T-helper 2 cell treated with Interferon-gamma antibody and Interleukin-4, amounts not matched to agents 5 μg/mL and 100 μg/mL, for 36 hours (primary cell): ENCODE measurements at regions not wholly inside any gene's neighbourhood (a gene's known extent, or its start where the extent isn't known, plus 50 kb on each side); places are given as distances from the start of the nearest gene placed in this dataset.

Experiments
- DNase-seq: peaks from one replicate; pipeline ENCODE4 v3.0.0; 2021; ENCODE audit warnings: low spot score
- H3K27ac Mint-ChIP-seq: one replicate; pipeline ENCODE4 v1.8.0; 2021; ENCODE audit warnings: mild to moderate bottlenecking, mixed read lengths
- H3K27me3 Mint-ChIP-seq: one replicate; pipeline ENCODE4 v1.8.0; 2021; ENCODE audit warnings: low read depth, mixed read lengths
- H3K36me3 Mint-ChIP-seq: one replicate; pipeline ENCODE4 v1.8.0; 2021; ENCODE audit warnings: low read depth, mixed read lengths
- H3K4me1 Mint-ChIP-seq: one replicate; pipeline ENCODE4 v1.8.0; 2021; ENCODE audit warnings: low read depth, mixed read lengths
- H3K4me3 Mint-ChIP-seq: one replicate; pipeline ENCODE4 v1.8.0; 2022; ENCODE audit warnings: mild to moderate bottlenecking, moderate library complexity, mixed read lengths
- H3K9me3 Mint-ChIP-seq: one replicate; pipeline ENCODE4 v1.8.0; 2021; ENCODE audit warnings: mixed read lengths

- no peak overlapping the region for H3K4me3 Mint-ChIP-seq
- no peak for DNase-seq
- H3K9me3 Mint-ChIP-seq = peaks cover 10% of the 10 kb centered on the region
- H3K27me3 Mint-ChIP-seq = no peaks in the 10 kb centered on the region
- H3K27ac Mint-ChIP-seq = no peak overlapping the region
- H3K4me1 Mint-ChIP-seq = no peaks in the 10 kb centered on the region
- no peaks in the 10 kb centered on the region for H3K36me3 Mint-ChIP-seq
These were observed 1303.8 kb upstream of the ADGRB3 start for GRCh38 chr6:67331304-67331703.

GRCh38 chr6:67328269-67328668 is 1306.8 kb upstream of the ADGRB3 start:
- no peak overlapping the region for H3K27ac Mint-ChIP-seq
- peaks cover 16% of the 10 kb centered on the region for H3K9me3 Mint-ChIP-seq
- H3K4me3 Mint-ChIP-seq = no peak overlapping the region
- H3K4me1 Mint-ChIP-seq = no peaks in the 10 kb centered on the region
- no peak for DNase-seq
- no peaks in the 10 kb centered on the region for H3K36me3 Mint-ChIP-seq
- no peaks in the 10 kb centered on the region for H3K27me3 Mint-ChIP-seq

- Mint-ChIP-seq H3K4me1 (no peaks in the 10 kb centered on the region), H3K9me3 (peaks cover 32% of the 10 kb centered on the region), H3K4me3 (no peak overlapping the region), H3K27ac (no peak overlapping the region), H3K27me3 (no peaks in the 10 kb centered on the region), H3K36me3 (no peaks in the 10 kb centered on the region)
- DNase-seq = no peak
These were observed 1334.5 kb upstream of the ADGRB3 start for GRCh38 chr6:67300430-67301040.

GRCh38 chr6:67292169-67292568 is 1342.9 kb upstream of the ADGRB3 start:
- H3K36me3 Mint-ChIP-seq = no peaks in the 10 kb centered on the region
- no peaks in the 10 kb centered on the region for H3K27me3 Mint-ChIP-seq
- DNase-seq = no peak
- no peak overlapping the region for H3K4me3 Mint-ChIP-seq
- peaks cover 12% of the 10 kb centered on the region for H3K9me3 Mint-ChIP-seq
- H3K27ac Mint-ChIP-seq = no peak overlapping the region
- no peaks in the 10 kb centered on the region for H3K4me1 Mint-ChIP-seq

- Mint-ChIP-seq H3K27ac (no peak overlapping the region), H3K36me3 (no peaks in the 10 kb centered on the region), H3K9me3 (peaks cover 19% of the 10 kb centered on the region), H3K4me3 (no peak overlapping the region), H3K4me1 (no peaks in the 10 kb centered on the region), H3K27me3 (no peaks in the 10 kb centered on the region)
- DNase-seq = no peak
These were observed 1347.5 kb upstream of the ADGRB3 start for GRCh38 chr6:67287566-67287965.

GRCh38 chr6:67285770-67286495 is 1349.1 kb upstream of the ADGRB3 start:
- DNase-seq = no peak
- H3K27me3 Mint-ChIP-seq = no peaks in the 10 kb centered on the region
- H3K36me3 Mint-ChIP-seq = no peaks in the 10 kb centered on the region
- no peak overlapping the region for H3K27ac Mint-ChIP-seq
- H3K4me1 Mint-ChIP-seq = no peaks in the 10 kb centered on the region
- no peak overlapping the region for H3K4me3 Mint-ChIP-seq
- peaks cover 22% of the 10 kb centered on the region for H3K9me3 Mint-ChIP-seq

GRCh38 chr6:67277312-67277711 is 1357.8 kb upstream of the ADGRB3 start:
- no peak for DNase-seq
- H3K36me3 Mint-ChIP-seq = no peaks in the 10 kb centered on the region
- H3K27ac Mint-ChIP-seq = no peak overlapping the region
- H3K9me3 Mint-ChIP-seq = peaks cover 13% of the 10 kb centered on the region
- H3K4me1 Mint-ChIP-seq = no peaks in the 10 kb centered on the region
- no peaks in the 10 kb centered on the region for H3K27me3 Mint-ChIP-seq
- H3K4me3 Mint-ChIP-seq = no peak overlapping the region

- peaks cover 20% of the 10 kb centered on the region for H3K9me3 Mint-ChIP-seq
- no peaks in the 10 kb centered on the region for H3K36me3 Mint-ChIP-seq
- H3K27ac Mint-ChIP-seq = no peak overlapping the region
- no peak for DNase-seq
- no peaks in the 10 kb centered on the region for H3K27me3 Mint-ChIP-seq
- no peak overlapping the region for H3K4me3 Mint-ChIP-seq
- H3K4me1 Mint-ChIP-seq = no peaks in the 10 kb centered on the region
These were observed 1368.8 kb upstream of the ADGRB3 start for GRCh38 chr6:67265996-67266921.

GRCh38 chr6:67252663-67253062 is 1382.4 kb upstream of the ADGRB3 start:
- Mint-ChIP-seq H3K4me1 (no peaks in the 10 kb centered on the region), H3K27ac (no peak overlapping the region)

GRCh38 chr6:67248077-67248476 is 1387.0 kb upstream of the ADGRB3 start:
- DNase-seq = no peak
- no peak overlapping the region for H3K27ac Mint-ChIP-seq
- H3K9me3 Mint-ChIP-seq = peaks cover 22% of the 10 kb centered on the region
- H3K36me3 Mint-ChIP-seq = no peaks in the 10 kb centered on the region
- H3K27me3 Mint-ChIP-seq = no peaks in the 10 kb centered on the region
- no peaks in the 10 kb centered on the region for H3K4me1 Mint-ChIP-seq
- no peak overlapping the region for H3K4me3 Mint-ChIP-seq

More at GRCh38 chr6:67252663-67253062, 1382.4 kb upstream of the ADGRB3 start:
- H3K9me3 Mint-ChIP-seq = peaks cover 27% of the 10 kb centered on the region
- no peaks in the 10 kb centered on the region for H3K27me3 Mint-ChIP-seq
- H3K4me3 Mint-ChIP-seq = no peak overlapping the region
- DNase-seq = no peak
- H3K36me3 Mint-ChIP-seq = no peaks in the 10 kb centered on the region

- H3K9me3 Mint-ChIP-seq = peaks cover 10% of the 10 kb centered on the region
- H3K27ac Mint-ChIP-seq = no peak overlapping the region
- H3K27me3 Mint-ChIP-seq = no peaks in the 10 kb centered on the region
- H3K36me3 Mint-ChIP-seq = no peaks in the 10 kb centered on the region
- no peak for DNase-seq
- H3K4me1 Mint-ChIP-seq = no peaks in the 10 kb centered on the region
- H3K4me3 Mint-ChIP-seq = no peak overlapping the region
These were observed 1391.0 kb upstream of the ADGRB3 start for GRCh38 chr6:67244037-67244436.

GRCh38 chr6:67237277-67237676 is 1397.8 kb upstream of the ADGRB3 start:
- no peak overlapping the region for H3K4me3 Mint-ChIP-seq
- peaks cover 8% of the 10 kb centered on the region for H3K9me3 Mint-ChIP-seq
- no peak for DNase-seq
- no peaks in the 10 kb centered on the region for H3K4me1 Mint-ChIP-seq
- H3K36me3 Mint-ChIP-seq = no peaks in the 10 kb centered on the region
- H3K27me3 Mint-ChIP-seq = no peaks in the 10 kb centered on the region
- no peak overlapping the region for H3K27ac Mint-ChIP-seq

GRCh38 chr6:67231092-67231491 is 1404.0 kb upstream of the ADGRB3 start:
- no peak overlapping the region for H3K27ac Mint-ChIP-seq
- H3K36me3 Mint-ChIP-seq = no peaks in the 10 kb centered on the region
- DNase-seq = no peak
- H3K27me3 Mint-ChIP-seq = no peaks in the 10 kb centered on the region
- peaks cover 17% of the 10 kb centered on the region for H3K9me3 Mint-ChIP-seq
- H3K4me3 Mint-ChIP-seq = no peak overlapping the region
- H3K4me1 Mint-ChIP-seq = no peaks in the 10 kb centered on the region

- Mint-ChIP-seq H3K27ac (no peak overlapping the region), H3K27me3 (no peaks in the 10 kb centered on the region), H3K36me3 (no peaks in the 10 kb centered on the region), H3K4me3 (no peak overlapping the region), H3K9me3 (peaks cover 40% of the 10 kb centered on the region), H3K4me1 (no peaks in the 10 kb centered on the region)
- no peak for DNase-seq
These were observed 1410.1 kb upstream of the ADGRB3 start for GRCh38 chr6:67224989-67225388.
